Effector CD4-positive, alpha-beta T cell (primary cell): ENCODE measurements at regions not wholly inside any gene's neighbourhood (a gene's known extent, or its start where the extent isn't known, plus 50 kb on each side); places are given as distances from the start of the nearest gene placed in this dataset.

Experiments used
- DNase-seq: peaks from one replicate; pipeline ENCODE4 v3.0.0-alpha.2; 2020

GRCh38 chr17:5788266-5788900 lies 204.1 kb upstream of the NLRP1 start:
- DNase-seq = no peak

GRCh38 chr17:5789528-5789927 lies 205.2 kb upstream of the NLRP1 start:
- no peak for DNase-seq

DNA sequence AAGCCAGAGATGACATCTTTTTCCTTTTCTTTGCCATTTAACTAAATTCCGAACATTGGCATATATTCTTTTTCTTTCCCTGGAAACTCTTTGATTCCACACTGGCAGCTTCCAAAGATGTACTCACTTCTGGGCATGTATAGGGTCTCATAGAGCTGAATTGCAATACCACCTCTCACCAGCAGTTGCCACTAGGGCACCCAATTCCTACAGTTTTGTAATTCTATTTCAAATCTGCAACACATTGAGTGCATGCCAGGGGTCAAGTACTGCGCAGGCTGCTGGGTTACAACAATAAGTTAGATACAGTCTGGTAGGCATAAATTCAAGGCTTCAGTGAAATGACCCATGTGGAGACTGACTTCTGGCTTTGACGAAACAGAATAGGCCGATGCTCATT lies 208.8 kb upstream of the NLRP1 start:
- DNase-seq = no peak

DNA sequence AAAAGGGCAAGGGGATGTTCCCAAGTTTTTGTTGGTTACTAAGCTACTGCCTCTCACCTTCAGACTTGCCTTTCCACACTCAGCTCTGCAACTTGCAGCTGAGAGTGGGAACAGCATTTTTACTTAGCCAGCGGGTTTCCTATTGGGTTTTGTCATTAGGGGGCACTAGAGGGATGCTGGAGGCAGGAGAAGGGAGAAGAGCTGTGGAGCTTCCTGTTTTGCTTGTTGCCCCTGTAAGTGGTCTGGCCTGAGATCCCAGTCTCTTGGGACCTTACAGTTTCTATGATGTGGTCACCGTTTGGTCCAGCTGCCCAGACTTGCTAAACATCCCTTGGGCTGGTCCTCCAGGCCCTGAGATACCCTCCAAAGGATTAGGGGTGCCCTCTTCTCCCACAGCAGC lies 209.6 kb upstream of the NLRP1 start:
- DNase-seq = no peak

- no peak for DNase-seq
These were observed 210.1 kb upstream of the NLRP1 start for GRCh38 chr17:5794385-5794784.

GRCh38 chr17:5794881-5795506 lies 210.7 kb upstream of the NLRP1 start:
- no peak for DNase-seq

GRCh38 chr17:5797447-5798050 lies 213.2 kb upstream of the NLRP1 start:
- DNase-seq = no peak

GRCh38 chr17:5798094-5798493 lies 213.8 kb upstream of the NLRP1 start:
- DNase-seq = no peak

DNA sequence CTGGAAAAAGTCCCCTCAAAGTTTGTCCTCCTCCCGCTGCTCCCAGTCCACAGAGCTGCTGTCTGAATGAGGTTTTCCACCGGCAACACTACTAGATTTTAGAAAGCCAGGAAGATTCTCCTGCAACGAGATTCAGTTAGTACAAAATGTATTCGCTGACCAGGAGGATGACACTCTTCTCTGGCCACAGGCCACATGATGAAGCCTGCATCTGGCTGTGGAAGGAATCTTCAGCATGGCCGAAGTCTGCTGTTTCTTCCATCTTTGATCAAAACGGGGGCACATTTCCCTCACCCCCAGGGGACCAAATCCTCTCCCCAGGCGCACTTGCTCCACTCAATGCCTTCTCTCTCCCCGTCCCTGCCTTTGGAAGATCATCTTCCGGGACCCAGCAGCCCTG lies 215.8 kb upstream of the NLRP1 start:
- no peak for DNase-seq

GRCh38 chr17:5800646-5801045 lies 216.3 kb upstream of the NLRP1 start:
- no peak for DNase-seq

GRCh38 chr17:5804251-5804650 lies 219.9 kb upstream of the NLRP1 start:
- DNase-seq = no peak

DNA sequence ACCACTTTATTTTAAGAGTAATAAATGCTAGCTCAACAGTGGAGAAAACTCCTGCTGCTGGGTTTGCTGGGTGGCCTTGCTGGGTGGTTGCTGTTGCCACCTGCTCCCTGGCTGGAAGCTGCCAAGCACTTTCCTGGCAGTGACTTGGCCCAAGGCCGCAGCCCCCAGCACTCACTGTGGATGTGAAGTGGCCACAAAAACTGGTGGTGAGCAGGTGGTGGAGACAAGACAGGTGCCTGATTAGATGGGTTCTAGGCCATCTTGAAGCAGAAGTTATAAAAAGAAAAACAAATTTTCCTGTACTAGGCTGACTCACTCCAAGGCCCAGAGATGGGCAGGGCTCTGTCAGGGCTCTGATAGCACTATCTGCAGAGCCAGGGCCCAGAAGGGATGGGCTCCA lies 224.7 kb upstream of the NLRP1 start:
- no peak for DNase-seq

DNA sequence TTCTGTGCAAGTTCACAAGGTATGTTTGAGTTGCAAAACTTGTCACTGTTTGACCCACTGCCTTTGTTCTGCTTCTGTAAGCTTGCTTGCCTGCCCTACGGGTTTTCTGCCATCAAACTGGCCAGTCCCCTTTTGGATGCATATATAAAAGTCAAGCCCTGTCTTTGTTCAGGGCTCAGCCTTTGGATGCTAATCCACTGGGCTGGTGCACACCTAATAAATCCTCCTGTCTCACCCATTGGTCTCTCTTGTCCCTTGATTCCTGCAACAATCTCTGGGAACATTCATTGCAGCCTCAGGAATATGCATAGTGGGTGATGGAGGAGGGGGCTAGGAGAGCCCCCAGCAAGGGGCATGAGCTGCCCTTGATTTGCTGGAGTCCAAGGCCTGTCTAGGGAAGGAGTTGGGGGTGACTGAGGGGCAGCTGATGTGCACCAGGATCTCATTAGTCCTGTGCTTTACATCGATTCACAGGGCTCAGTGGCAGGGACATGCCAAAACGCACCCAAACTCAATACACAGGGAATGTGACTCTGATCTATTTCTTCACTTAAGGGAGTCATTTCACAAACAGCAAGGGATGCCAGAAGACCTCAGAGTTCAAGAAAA lies 225.4 kb upstream of the NLRP1 start:
- DNase-seq = no peak

- no peak for DNase-seq
These were observed 228.3 kb upstream of the NLRP1 start for GRCh38 chr17:5812590-5812989.

GRCh38 chr17:5813357-5813756 lies 229.0 kb upstream of the NLRP1 start:
- no peak for DNase-seq

- no peak for DNase-seq
These were observed 231.1 kb upstream of the NLRP1 start for GRCh38 chr17:5815396-5815795.

- no peak for DNase-seq
These were observed 232.3 kb upstream of the NLRP1 start for GRCh38 chr17:5816491-5817070.

DNA sequence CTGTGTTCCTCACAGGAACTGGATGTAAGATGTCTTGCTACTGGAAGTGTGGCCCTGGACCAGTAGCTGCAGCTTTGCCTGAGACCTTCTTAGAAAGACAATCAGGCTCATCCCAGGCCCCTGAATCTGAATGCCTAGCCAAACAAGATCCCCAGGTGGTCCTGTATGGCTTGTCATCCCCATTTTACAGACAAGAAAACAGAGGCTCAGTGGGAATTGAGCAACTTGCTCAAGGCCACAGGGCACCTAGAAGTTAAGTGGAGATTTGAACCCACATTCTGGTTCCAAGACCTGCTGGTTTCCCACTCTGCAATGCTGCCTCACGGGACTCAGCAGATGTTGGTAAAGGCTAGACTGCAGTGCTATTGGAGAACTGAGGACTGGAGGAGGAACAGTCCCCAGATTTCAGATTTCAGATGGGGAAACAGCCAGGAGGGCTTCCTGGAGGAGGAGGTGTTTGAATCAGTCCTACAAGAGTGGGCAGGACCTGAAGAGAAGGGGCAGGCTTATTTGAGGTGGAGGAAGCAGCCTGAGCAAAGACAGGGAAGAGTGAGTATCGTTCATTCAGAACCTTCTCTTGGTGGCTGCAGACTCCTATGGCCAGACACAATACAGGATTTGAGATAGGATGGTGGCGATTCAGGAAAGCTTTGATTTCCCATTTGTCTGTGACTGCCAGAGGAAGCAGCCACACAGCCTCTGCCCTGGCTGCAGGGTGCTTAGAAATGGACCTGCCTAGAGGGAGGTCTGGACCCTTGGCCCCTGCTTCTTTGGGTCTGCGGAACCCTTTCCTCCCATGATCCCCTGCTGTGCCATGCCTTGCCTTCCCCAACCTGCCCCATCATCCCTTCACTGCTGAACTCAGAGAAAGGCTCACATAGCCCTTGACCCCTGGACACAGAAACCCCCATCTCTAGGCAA lies 233.4 kb upstream of the NLRP1 start:
- DNase-seq = no peak

- no peak for DNase-seq
These were observed 235.1 kb upstream of the NLRP1 start for GRCh38 chr17:5819396-5819795.

GRCh38 chr17:5819921-5820685 lies 235.8 kb upstream of the NLRP1 start:
- DNase-seq = no peak

DNA sequence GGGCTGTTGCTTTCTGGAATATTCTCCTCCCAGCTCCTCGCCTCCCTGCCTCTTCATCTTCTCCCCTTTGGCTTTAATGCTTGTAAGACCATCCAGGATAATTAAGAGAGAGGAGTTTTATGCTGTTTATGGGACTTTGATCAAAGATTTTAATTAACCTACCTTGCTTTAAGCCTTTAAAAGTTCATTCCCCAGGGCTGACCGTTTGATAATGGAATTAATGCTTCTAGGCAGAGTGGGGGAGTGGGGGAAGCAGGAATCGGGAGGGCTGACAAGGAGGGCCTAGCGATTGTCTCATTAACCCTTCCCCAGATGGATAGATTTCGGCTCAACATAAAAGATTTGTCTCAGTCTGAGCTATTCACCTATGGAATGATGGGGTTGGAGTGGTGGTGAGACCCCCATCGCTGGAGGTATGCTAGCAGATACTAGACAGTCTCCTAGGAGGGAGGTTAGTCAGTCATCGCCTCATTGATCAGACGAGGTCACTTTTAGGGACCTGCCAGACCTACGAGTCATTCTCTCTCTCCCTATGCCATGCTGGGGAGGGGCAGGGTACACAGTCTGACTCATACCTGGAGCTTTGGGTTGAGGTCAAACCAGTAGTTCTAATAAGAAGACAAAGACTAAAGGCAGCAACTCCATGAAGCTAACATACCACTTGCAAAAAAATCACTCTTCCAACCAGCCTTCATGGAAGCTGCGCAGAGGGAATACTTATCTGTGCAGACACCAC lies 236.6 kb upstream of the NLRP1 start:
- no peak for DNase-seq
